Sigmoid colon (tissue), 4 donors: ENCODE measurements at regions not wholly inside any gene's neighbourhood (a gene's known extent, or its start where the extent isn't known, plus 50 kb on each side); places are given as distances from the start of the nearest gene placed in this dataset.

Source experiments
- CTCF ChIP-seq, 4 experiments: fragments of 450-650 bp in 3 of 4; fragments of 200-600 bp in 1 of 4; IDR thresholded peaks; one replicate each; pipeline ENCODE4 v1.5.1; 2016 to 2019; ENCODE audit warnings: antibody characterized with exemption in 4 of 4, mild to moderate bottlenecking in 3 of 4, moderate library complexity in 2 of 4
- POLR2A ChIP-seq, 2 donors: fragments of 450-650 bp; IDR thresholded peaks; one replicate each; pipeline ENCODE4 v1.6.1; 2016; ENCODE audit warnings: antibody characterized with exemption in 2 of 2, mild to moderate bottlenecking in 2 of 2, moderate library complexity in 2 of 2
- POLR2AphosphoS5 ChIP-seq, 4 donors: sonication (generic); formaldehyde crosslinking; IDR thresholded peaks; one replicate each; pipeline ENCODE4 v1.6.1; 2017; ENCODE audit warnings: antibody characterized with exemption in 4 of 4

GRCh38 chr6:51282026-51282425 is 463.4 kb downstream of the TFAP2B start:
- TF ChIP-seq CTCF (IDR thresholded peaks at IDR 0.05) (no peak), POLR2AphosphoS5 (IDR thresholded peaks at IDR 0.05) (no peak), POLR2A (IDR thresholded peaks at IDR 0.05) (no peak)
